Astrocyte of the hippocampus (primary cell): ENCODE measurements at regions not wholly inside any gene's neighbourhood (a gene's known extent, or its start where the extent isn't known, plus 50 kb on each side); places are given as distances from the start of the nearest gene placed in this dataset.
A peak's percentile ranks its signal among the peaks of the same experiment; 100 is the strongest.
"Not testable (repeated sequence)": the region's sequence is repeated elsewhere in the genome, so short reads cannot be mapped to it uniquely, and the experiment has no call there.

Experiments used
- DNase-seq: peaks from one replicate; pipeline ENCODE4 v3.0.0; 2011; ENCODE audit warnings: low read depth, low spot score

GRCh38 chr3:139134678-139135372 is 90.1 kb upstream of the PRR23C start:
- DNase-seq, result no peak

- DNase-seq, result no peak
Measured at GRCh38 chr3:139135657-139136056, 91.0 kb upstream of the PRR23C start.

- DNase-seq, result no peak
Measured at GRCh38 chr3:139136469-139137202, 91.9 kb upstream of the PRR23C start.

- DNase-seq, result no peak
Measured at GRCh38 chr3:139140553-139140952, 95.9 kb upstream of the PRR23C start.

- DNase-seq, result not testable (repeated sequence)
Measured at GRCh38 chr3:139145980-139146379, 101.3 kb upstream of the PRR23C start.

GRCh38 chr3:139151530-139151929 is 106.8 kb upstream of the PRR23C start:
- DNase-seq, result no peak

- DNase-seq, result not testable (repeated sequence)
Measured at GRCh38 chr3:139153434-139153833, 108.7 kb upstream of the PRR23C start.

- DNase-seq, result no peak
Measured at GRCh38 chr3:139157161-139157932, 112.7 kb upstream of the PRR23C start.

- DNase-seq, result no peak
Measured at GRCh38 chr3:139159356-139159755, 114.7 kb upstream of the PRR23C start.

- peak; percentile 48 for DNase-seq
Measured at GRCh38 chr3:139173372-139174108, 128.8 kb upstream of the PRR23C start.

GRCh38 chr3:139180489-139180888 is 135.8 kb upstream of the PRR23C start:
- DNase-seq, result no peak

GRCh38 chr3:139182143-139182542 is 137.5 kb upstream of the PRR23C start:
- DNase-seq, result no peak

GRCh38 chr3:139182598-139182997 is 137.9 kb upstream of the PRR23C start:
- no peak for DNase-seq

GRCh38 chr3:139185527-139185926 is 140.8 kb upstream of the PRR23C start:
- DNase-seq, result no peak

GRCh38 chr3:139187154-139187553 is 142.5 kb upstream of the PRR23C start:
- DNase-seq, result no peak

- no peak for DNase-seq
Measured at GRCh38 chr3:139187648-139188047, 143.0 kb upstream of the PRR23C start.

- DNase-seq, result no peak
Measured at GRCh38 chr3:139189943-139190342, 145.3 kb upstream of the PRR23C start.

- DNase-seq, result not testable (repeated sequence)
Measured at GRCh38 chr3:139194421-139194820, 149.4 kb upstream of the MRPS22 start.

- DNase-seq, result not testable (repeated sequence)
Measured at GRCh38 chr3:139196146-139196545, 147.7 kb upstream of the MRPS22 start.

GRCh38 chr3:139197251-139197650 is 146.6 kb upstream of the MRPS22 start:
- DNase-seq, result no peak

GRCh38 chr3:139198186-139198585 is 145.6 kb upstream of the MRPS22 start:
- DNase-seq, result no peak

GRCh38 chr3:139198929-139199328 is 144.9 kb upstream of the MRPS22 start:
- no peak for DNase-seq
